Ishikawa (cell line): ENCODE measurements at regions not wholly inside any gene's neighbourhood (a gene's known extent, or its start where the extent isn't known, plus 50 kb on each side); places are given as distances from the start of the nearest gene placed in this dataset.
A peak's percentile ranks its signal among the peaks of the same experiment; 100 is the strongest.

Experiments
- CEBPB ChIP-seq: IDR thresholded peaks from 2 replicates; pipeline ENCODE4 v1.6.1; 2012
- CREB1 ChIP-seq: IDR thresholded peaks from 2 replicates; pipeline ENCODE4 v1.6.1; 2012; ENCODE audit warnings: low read depth
- EGR1 ChIP-seq: IDR thresholded peaks from 2 replicates; pipeline ENCODE4 v1.6.1; 2012
- EP300 ChIP-seq: IDR thresholded peaks from 2 replicates; pipeline ENCODE4 v1.6.1; 2012; ENCODE audit warnings: borderline replicate concordance
- FOXM1 ChIP-seq: IDR thresholded peaks from 2 replicates; pipeline ENCODE4 v1.6.1; 2012; ENCODE audit warnings: low read depth, borderline replicate concordance
- NFIC ChIP-seq: IDR thresholded peaks from 2 replicates; pipeline ENCODE4 v1.6.1; 2012
- RAD21 ChIP-seq: IDR thresholded peaks from 2 replicates; pipeline ENCODE4 v1.6.1; 2012; ENCODE audit warnings: low read depth
- TAF1 ChIP-seq: IDR thresholded peaks from 2 replicates; pipeline ENCODE4 v1.6.1; 2012; ENCODE audit warnings: low read depth, mild to moderate bottlenecking
- TCF12 ChIP-seq: IDR thresholded peaks from 2 replicates; pipeline ENCODE4 v1.6.1; 2012; ENCODE audit warnings: low read depth
- TEAD4 ChIP-seq: IDR thresholded peaks from 2 replicates; pipeline ENCODE4 v1.6.1; 2012
- YY1 ChIP-seq: IDR thresholded peaks from 2 replicates; pipeline ENCODE4 v1.6.1; 2012; ENCODE audit warnings: low read depth
- ZBTB7A ChIP-seq: IDR thresholded peaks from 2 replicates; pipeline ENCODE4 v1.6.1; 2012; ENCODE audit warnings: low read depth
- TF ChIP-seq, protein P1 (sequence below): IDR thresholded peaks from 2 replicates; pipeline ENCODE4 v1.6.1; 2012
- TF ChIP-seq, protein P2 (sequence below): IDR thresholded peaks from 2 replicates; pipeline ENCODE4 v1.6.1; 2012
- TF ChIP-seq, protein P3 (sequence below): IDR thresholded peaks from 2 replicates; pipeline ENCODE4 v1.6.1; 2012; ENCODE audit warnings: low read depth, mild to moderate bottlenecking

DNA sequence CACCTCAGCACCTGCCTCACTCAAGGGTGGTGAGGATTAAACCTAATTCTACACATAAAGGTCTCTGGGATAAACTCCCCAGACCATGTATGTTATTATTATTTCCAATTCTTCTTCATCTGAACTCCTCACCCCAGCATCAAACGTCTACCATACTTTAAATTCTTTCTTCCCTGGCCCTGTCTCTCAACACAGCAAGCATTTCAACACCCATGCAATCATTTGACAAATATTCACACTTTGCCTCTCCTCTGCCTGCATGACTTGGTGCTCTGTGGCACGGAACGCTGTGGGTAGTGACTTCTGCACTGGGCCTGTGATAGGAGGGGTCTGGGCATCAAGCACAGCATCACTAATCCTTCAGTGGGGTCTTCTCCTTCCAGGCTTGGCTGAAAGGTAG, 490.8 kb downstream of the TNS3 start:
- TF ChIP-seq, protein P1, sequence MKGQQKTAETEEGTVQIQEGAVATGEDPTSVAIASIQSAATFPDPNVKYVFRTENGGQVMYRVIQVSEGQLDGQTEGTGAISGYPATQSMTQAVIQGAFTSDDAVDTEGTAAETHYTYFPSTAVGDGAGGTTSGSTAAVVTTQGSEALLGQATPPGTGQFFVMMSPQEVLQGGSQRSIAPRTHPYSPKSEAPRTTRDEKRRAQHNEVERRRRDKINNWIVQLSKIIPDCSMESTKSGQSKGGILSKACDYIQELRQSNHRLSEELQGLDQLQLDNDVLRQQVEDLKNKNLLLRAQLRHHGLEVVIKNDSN = no peak
- TF ChIP-seq TEAD4 (peak; percentile 51; the same call in 1 of the 2 replicates), RAD21 (no peak), CEBPB (0 out of 2 replicates have a peak, but pooled peaks have one; percentile 24), EP300 (no peak; the same call in 1 of the 2 replicates)
- TF ChIP-seq, protein P2, sequence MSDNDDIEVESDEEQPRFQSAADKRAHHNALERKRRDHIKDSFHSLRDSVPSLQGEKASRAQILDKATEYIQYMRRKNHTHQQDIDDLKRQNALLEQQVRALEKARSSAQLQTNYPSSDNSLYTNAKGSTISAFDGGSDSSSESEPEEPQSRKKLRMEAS = no peak

DNA sequence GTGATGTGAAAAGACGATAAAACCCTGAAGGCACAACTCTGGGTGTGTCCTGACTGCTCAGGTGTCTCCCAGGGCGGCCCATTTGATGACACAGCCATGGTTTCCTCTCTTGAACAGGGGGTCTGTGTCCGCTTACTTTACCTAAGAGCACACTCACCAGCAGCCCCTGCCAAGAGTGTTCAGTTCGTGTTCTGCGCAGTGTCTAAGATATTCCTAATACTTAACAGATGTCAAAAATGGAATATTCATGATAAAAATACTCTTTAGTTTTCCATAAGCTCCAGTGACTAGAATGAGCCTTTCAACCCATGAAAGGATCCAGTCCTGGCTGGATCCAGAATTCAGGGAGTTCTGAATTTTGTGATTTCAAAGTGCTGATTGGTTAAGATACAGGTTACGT, 492.4 kb downstream of the TNS3 start:
- TF ChIP-seq CREB1 (no peak), ZBTB7A (no peak)

DNA sequence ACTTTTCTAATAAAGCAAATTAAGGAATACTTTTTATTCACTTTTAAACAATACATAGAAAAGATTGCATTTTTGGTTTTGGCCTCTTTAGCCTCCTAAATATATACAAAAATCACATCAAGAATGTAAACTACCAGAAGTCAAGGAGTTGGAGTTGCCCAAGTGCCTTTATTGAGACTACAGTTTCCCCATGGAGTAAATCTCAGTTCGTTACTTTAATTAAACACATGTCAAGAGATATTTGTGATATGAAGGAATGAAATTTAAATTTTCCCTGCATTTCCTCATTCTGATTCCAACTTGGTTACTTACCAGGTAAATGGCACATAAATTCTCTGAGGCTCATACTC, 492.9 kb downstream of the TNS3 start:
- TF ChIP-seq EP300 = no peak

DNA sequence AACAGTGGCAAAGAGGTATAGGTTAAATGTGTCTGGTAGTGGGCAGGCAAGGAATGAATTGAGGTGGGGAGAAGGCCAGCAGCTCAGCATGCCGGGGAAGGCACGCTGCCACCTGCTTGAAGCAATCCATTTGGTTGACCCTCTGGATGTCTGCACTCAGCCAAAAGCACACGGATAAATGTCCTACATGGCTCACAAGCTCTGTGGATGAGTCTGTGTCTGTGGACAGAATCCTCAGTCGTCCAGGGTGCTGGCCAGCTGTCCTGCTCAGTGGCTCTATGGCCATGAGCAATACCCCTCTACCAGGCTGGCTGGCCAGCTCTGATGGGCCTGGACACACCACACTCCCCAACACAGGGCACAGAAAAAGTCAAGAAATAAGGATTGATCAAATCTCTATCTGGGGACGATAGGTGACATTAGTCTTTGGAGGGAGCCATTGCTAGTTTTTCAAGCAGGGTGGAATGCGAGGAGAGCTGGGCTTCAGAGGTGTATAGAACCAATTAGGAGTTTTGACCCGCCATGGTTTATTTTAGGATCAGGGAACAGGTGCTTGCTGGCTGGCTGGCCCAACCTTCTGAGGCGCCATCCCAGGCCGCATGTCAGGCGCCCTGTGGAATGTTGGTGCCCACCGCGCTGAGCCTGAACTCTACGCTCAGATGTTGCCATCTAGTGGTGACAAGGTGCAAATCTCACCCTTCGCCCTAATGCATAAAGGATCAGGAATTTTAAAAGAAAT, 493.4 kb downstream of the TNS3 start:
- TF ChIP-seq FOXM1 (no peak), TCF12 (0 out of 2 replicates have a peak, but pooled peaks have one; percentile 12), YY1 (peak; percentile 47; the same call in 1 of the 2 replicates), RAD21 (peak; percentile 97), EGR1 (no peak), TAF1 (no peak), TEAD4 (peak; percentile 73), CREB1 (no peak), CEBPB (no peak), EP300 (no peak), ZBTB7A (0 out of 2 replicates have a peak, but pooled peaks have one; percentile 29), NFIC (no peak)
- TF ChIP-seq, protein P2 = peak; percentile 75
- TF ChIP-seq, protein P3, sequence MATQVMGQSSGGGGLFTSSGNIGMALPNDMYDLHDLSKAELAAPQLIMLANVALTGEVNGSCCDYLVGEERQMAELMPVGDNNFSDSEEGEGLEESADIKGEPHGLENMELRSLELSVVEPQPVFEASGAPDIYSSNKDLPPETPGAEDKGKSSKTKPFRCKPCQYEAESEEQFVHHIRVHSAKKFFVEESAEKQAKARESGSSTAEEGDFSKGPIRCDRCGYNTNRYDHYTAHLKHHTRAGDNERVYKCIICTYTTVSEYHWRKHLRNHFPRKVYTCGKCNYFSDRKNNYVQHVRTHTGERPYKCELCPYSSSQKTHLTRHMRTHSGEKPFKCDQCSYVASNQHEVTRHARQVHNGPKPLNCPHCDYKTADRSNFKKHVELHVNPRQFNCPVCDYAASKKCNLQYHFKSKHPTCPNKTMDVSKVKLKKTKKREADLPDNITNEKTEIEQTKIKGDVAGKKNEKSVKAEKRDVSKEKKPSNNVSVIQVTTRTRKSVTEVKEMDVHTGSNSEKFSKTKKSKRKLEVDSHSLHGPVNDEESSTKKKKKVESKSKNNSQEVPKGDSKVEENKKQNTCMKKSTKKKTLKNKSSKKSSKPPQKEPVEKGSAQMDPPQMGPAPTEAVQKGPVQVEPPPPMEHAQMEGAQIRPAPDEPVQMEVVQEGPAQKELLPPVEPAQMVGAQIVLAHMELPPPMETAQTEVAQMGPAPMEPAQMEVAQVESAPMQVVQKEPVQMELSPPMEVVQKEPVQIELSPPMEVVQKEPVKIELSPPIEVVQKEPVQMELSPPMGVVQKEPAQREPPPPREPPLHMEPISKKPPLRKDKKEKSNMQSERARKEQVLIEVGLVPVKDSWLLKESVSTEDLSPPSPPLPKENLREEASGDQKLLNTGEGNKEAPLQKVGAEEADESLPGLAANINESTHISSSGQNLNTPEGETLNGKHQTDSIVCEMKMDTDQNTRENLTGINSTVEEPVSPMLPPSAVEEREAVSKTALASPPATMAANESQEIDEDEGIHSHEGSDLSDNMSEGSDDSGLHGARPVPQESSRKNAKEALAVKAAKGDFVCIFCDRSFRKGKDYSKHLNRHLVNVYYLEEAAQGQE = no peak
- TF ChIP-seq, protein P1 = no peak

DNA sequence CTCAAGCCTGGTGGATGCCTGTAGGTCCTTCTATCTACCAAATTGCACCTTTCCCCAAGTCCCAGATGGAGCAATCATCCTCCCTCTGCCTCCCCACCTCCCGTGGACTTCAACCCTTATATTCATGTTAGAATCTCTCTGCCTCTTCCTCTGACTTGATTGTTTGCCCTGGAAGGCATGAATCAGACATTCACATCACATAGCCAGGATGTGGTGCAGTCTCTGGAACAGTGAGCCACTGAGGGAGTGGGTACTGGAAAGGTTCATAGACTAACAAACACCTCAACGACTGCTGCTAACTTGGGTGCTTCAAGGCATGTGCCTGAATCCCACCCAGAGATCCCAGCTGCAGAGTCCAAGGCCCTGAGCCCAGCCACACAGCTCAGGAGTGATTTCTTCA, 494.0 kb downstream of the TNS3 start:
- no peak for TF ChIP-seq ZBTB7A
- TF ChIP-seq YY1 = no peak
- TF ChIP-seq TEAD4 = no peak
- TF ChIP-seq NFIC = no peak
- TF ChIP-seq FOXM1 = no peak
- no peak for TF ChIP-seq CREB1
- no peak for TF ChIP-seq EGR1

DNA sequence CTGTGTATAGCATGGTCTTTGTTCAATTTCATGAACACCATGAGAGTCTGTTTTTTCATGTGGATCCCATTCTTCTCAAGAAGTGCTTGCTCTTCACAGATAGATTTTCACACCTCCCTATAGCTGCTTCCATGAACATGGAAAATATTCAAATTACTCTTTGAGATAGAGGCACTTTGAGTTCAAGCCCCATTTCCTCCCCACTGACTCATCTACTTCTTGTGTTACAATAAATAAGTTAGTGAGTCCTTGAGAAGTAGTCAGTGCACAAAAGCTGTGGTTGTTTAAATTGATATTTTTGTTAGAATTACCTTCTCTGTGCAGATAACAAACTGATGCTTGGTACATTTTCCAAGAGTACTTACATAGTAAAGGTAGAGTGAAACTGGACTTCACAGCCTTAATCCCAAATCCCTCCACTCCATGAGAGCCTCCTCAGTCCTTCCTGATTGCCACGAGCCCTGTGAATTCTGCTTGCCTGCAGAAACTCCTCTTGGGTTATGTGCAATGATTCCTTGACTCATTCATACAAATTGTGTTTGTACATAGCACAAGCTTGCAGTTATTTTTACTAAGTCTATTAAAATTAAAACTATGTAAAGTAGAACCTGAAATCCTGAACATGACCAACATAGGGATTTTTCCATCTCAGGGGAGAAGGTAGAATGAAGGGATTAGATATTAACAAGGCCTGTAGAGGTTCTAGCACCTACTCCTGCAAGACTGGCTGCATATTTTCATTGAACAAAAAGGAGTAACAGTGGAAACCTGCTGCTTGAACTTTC, 496.2 kb downstream of the TNS3 start:
- no peak for TF ChIP-seq EP300

DNA sequence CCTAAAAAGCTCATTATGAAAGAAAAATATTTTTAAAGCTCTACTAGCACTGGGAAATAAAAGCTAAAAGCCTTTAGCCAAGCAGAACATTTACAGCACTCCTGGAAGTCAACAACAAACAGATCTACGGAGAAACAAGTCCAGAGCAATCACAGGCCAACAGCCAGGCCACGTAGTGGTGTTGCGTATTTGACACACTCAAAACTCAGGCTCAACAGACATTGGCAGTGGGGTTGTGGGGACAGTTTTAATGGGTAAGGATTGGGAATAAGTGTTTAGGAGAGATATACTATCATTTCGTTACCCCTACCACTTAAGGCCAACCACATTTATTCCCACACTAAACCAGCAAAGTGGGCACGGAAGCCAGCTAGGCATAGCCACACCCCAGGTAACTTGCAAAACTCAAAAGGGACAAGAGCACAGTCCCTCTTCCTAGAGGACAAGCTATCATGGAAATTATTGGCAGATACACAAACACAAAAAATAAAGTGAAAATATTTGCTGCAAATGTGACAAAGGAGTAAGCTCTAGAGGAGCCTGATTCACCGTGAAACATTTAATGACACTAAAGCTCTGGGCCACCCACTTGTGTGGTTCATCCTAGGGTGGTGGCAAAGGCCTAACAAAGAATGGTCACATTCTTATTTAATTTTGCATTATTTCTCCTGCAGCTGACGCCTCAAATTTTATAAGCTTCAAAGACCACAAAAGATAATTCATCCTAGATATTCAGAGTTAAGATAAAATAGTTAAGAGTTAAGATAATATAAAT, 498.2 kb downstream of the TNS3 start:
- TF ChIP-seq CREB1 (no peak), YY1 (no peak), EGR1 (no peak), ZBTB7A (no peak), CEBPB (no peak), EP300 (no peak), TEAD4 (no peak), TAF1 (no peak), FOXM1 (no peak), NFIC (no peak), TCF12 (no peak)
- TF ChIP-seq, protein P3 = no peak
- TF ChIP-seq, protein P2 = no peak
- TF ChIP-seq, protein P1 = no peak
